WERI-Rb-1 (cell line): ENCODE measurements at regions not wholly inside any gene's neighbourhood (a gene's known extent, or its start where the extent isn't known, plus 50 kb on each side); places are given as distances from the start of the nearest gene placed in this dataset.
"Not testable (repeated sequence)": the region's sequence is repeated elsewhere in the genome, so short reads cannot be mapped to it uniquely, and the experiment has no call there.

Experiments used
- DNase-seq: peaks from one replicate; pipeline ENCODE4 v3.0.0-alpha.2; 2020
- H3K27ac ChIP-seq: fragments of 250-450 bp; sonication (Bioruptor Pico); 2 replicates; pipeline ENCODE4 v1.5.1; 2020; ENCODE audit warnings: mild to moderate bottlenecking, moderate library complexity
- H3K27me3 ChIP-seq: fragments of 250-450 bp; sonication (Bioruptor Pico); 2 replicates; pipeline ENCODE4 v1.5.1; 2021; ENCODE audit warnings: mild to moderate bottlenecking, low read depth, moderate library complexity; ENCODE audit not compliant: insufficient read depth, severe bottlenecking
- H3K36me3 ChIP-seq: fragments of 250-450 bp; sonication (Bioruptor Pico); 2 replicates; pipeline ENCODE4 v1.5.1; 2020; ENCODE audit warnings: mild to moderate bottlenecking, moderate library complexity
- H3K4me3 ChIP-seq: 2 replicates; pipeline ENCODE4 v1.5.1; 2011; ENCODE audit warnings: low read depth, mild to moderate bottlenecking, control low read depth, low read length
- H3K9me3 ChIP-seq: fragments of 250-450 bp; sonication (Bioruptor Pico); 2 replicates; pipeline ENCODE4 v1.5.1; 2021; ENCODE audit warnings: mild to moderate bottlenecking, moderate library complexity; ENCODE audit not compliant: severe bottlenecking
- TF ChIP-seq, protein P1 (sequence below): IDR thresholded peaks from 2 replicates; pipeline ENCODE4 v1.5.1; 2011; ENCODE audit warnings: low read depth, mild to moderate bottlenecking, control low read depth, inconsistent platforms, low read length

DNA sequence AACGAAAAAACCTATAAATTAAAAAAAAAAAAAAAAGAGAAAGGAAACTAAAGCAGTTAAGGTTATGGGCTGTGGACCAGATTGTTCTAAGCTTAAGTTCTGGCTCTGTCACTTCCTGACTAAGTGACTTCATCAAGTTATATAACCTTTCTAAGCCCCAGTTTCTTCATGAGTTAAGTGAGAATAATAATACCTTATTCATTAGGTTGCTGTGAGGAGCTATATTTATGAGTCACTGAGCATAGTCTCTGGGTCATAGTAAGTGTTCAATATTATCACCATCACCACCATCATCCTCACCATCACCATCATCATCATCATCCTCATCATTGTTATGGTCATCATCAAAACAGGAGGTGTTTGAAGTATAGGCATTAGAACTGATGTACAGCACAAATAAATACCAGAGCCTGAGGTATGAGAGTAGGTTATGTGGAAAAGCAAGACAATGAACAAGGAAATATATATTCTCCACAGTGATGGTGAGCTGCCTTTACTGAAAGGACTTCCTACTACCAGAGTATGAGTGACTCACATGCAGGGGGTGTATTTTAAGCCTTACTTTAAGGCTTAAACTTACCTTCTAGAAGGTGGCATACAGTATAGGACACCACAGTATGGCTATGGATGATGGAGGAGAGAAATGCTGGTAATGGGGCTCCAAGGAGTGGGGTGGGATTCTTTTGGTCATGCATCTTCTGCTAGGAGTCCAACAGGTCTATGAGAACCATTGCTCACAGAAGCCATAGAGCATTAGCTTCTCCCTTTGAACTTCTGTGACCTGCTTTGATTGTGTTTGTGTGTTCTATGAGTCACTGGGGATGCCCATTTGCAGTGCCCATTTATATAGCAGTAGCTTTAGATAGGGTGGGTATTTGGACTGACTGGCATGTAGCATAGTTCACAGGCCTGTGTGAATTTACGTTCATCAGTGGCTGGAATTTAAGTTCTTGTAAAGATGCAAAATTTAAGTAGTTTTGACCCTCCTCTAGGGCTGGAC lies 104.4 kb downstream of the KLF5 start:
- DNase-seq: no peak
- no peak overlapping the region for H3K27ac ChIP-seq
- no peak overlapping the region for H3K4me3 ChIP-seq
- TF ChIP-seq, protein P1, sequence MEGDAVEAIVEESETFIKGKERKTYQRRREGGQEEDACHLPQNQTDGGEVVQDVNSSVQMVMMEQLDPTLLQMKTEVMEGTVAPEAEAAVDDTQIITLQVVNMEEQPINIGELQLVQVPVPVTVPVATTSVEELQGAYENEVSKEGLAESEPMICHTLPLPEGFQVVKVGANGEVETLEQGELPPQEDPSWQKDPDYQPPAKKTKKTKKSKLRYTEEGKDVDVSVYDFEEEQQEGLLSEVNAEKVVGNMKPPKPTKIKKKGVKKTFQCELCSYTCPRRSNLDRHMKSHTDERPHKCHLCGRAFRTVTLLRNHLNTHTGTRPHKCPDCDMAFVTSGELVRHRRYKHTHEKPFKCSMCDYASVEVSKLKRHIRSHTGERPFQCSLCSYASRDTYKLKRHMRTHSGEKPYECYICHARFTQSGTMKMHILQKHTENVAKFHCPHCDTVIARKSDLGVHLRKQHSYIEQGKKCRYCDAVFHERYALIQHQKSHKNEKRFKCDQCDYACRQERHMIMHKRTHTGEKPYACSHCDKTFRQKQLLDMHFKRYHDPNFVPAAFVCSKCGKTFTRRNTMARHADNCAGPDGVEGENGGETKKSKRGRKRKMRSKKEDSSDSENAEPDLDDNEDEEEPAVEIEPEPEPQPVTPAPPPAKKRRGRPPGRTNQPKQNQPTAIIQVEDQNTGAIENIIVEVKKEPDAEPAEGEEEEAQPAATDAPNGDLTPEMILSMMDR: no peak
- no peaks in the 10 kb centered on the region for H3K27me3 ChIP-seq
- H3K9me3 ChIP-seq: peaks cover 3% of the 10 kb centered on the region
- no peaks in the 10 kb centered on the region for H3K36me3 ChIP-seq

DNA sequence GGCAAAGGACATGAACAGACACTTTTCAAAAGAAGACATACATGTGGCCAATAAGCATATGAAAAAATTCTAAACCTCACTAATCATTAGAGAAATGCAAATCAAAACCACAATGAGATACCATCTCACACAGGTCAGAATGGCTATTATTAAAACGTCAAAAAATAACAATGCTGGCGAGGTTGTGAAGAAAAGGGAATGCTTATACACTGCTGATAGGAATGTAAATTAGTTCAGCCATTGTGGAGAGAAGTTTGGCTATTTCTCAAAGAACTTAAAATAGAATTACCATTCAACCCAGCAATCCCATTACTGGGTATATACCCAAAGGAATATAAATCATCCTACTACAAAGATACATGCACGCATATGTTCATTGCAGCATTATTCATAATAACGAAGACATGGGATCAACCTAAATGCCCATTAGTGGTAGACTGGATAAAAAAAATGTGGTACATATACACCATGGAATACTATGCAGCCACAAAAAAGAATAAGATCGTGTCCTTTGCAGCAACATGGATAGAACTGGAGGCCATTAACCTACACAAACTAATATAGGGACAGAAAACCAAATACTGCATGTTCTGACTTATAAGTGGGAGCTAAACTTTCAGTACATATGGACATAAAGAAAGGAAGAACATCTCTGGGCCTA lies 101.7 kb downstream of the KLF5 start:
- not testable (repeated sequence) for H3K4me3 ChIP-seq, H3K27me3 ChIP-seq, DNase-seq, H3K36me3 ChIP-seq, H3K27ac ChIP-seq, H3K9me3 ChIP-seq

DNA sequence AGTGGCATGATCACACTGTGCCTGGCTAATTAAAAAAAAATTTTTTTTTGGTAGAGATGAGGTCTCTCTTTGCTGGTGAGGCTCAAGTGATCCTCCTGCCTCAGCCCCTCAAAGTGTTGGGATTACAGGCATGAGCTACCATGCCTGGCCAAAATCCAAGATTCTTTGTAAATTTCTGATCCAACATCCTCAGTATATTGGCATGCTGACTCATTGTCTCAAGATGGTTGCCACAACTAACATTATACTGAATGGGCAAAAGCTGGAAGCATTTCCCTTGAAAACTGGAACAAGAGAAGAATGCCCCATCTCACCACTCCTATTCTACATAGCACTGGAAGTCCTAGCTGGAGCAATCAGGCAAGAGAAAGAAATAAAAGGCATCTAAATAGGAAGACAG lies 100.0 kb downstream of the KLF5 start:
- Histone ChIP-seq H3K27ac (no peak overlapping the region), H3K9me3 (peaks cover 3% of the 10 kb centered on the region), H3K36me3 (no peaks in the 10 kb centered on the region), H3K4me3 (no peak overlapping the region), H3K27me3 (no peaks in the 10 kb centered on the region)
- TF ChIP-seq, protein P1: no peak
- no peak for DNase-seq

DNA sequence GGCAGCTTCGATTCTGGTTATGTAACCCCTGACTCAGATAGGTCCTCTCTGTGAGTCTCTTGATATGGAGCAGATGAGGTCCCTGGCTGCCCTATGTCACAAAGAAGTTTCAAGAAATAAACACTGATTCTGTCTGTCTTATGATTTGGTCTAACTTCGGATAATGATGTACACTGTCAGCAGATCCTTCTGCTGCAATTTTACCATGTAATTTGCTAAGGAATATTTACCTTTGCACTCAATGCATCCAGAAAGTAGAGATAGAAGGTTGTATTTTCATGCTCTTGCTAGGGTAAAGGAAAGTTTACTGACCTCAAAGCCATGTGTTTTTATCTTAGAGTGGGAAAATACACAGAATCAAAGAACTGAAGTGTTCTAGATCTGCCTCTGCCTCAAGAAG lies 98.2 kb downstream of the KLF5 start:
- Histone ChIP-seq H3K27me3 (no peaks in the 10 kb centered on the region), H3K4me3 (no peak overlapping the region), H3K27ac (no peak overlapping the region), H3K36me3 (no peaks in the 10 kb centered on the region), H3K9me3 (peaks cover 3% of the 10 kb centered on the region)
- TF ChIP-seq, protein P1: no peak
- DNase-seq: no peak

DNA sequence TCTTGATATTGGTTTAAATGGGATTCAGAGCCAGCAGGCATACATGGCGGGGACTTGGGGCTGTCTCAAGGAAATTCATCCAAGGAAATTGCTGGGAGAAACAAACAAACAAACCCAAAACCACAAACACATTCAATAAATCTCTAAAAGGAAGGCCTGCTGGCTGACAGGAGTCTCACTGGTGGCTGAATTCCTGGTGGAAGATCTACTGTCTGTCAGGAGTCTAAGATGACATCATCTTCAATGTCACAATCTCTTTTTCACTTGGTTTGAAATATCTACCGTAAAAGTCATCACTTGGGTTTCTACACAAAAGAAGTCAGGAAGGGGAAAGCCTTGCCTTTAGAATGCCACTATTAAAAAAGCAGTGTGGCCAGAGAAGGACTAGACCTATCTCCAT lies 87.9 kb downstream of the KLF5 start:
- TF ChIP-seq, protein P1: no peak

DNA sequence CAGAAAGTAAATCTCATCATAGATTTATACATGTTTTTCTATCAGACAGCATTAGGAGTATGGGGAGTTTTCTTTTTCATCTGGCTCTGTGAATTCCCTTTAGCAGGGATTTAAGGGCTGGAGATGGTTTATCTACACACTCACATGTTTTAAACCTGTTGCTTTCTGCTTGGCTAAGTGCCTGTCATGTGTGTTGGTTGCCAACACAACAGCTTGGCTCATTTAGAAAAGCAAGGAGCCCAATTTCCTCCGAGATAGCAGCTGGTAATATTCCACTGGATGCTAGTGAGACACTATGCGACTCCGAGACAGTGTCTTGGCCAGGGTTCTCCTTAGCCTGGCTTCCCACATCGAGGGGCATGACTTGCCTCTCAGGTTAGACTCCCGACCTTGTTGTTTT lies 83.3 kb downstream of the KLF5 start:
- Histone ChIP-seq H3K27me3 (no peaks in the 10 kb centered on the region), H3K9me3 (no peaks in the 10 kb centered on the region), H3K27ac (no peak overlapping the region), H3K36me3 (no peaks in the 10 kb centered on the region), H3K4me3 (no peak overlapping the region)
- TF ChIP-seq, protein P1: no peak
- no peak for DNase-seq

More for the DNA sequence above, 87.9 kb downstream of the KLF5 start:
- Histone ChIP-seq H3K4me3 (no peak overlapping the region), H3K9me3 (no peaks in the 10 kb centered on the region), H3K36me3 (no peaks in the 10 kb centered on the region), H3K27ac (no peak overlapping the region), H3K27me3 (no peaks in the 10 kb centered on the region)
- no peak for DNase-seq
